SK-N-SH treated with all-trans-retinoic acid at 6 μM for 48 hours (cell line): ENCODE measurements at regions not wholly inside any gene's neighbourhood (a gene's known extent, or its start where the extent isn't known, plus 50 kb on each side); places are given as distances from the start of the nearest gene placed in this dataset.

Experiments used
- SNAI2 ChIP-seq: fragments of 250-450 bp; sonication (Bioruptor Pico); IDR thresholded peaks from 2 replicates; pipeline ENCODE4 v1.5.0; 2020; ENCODE audit warnings: mild to moderate bottlenecking, moderate library complexity
- ZFP3 ChIP-seq: fragments of 250-450 bp; sonication (Bioruptor Pico); IDR thresholded peaks from 2 replicates; pipeline ENCODE4 v1.5.0; 2020; ENCODE audit warnings: mild to moderate bottlenecking, moderate library complexity
- ZFP30 ChIP-seq: fragments of 450-650 bp; formaldehyde crosslinking; IDR thresholded peaks from 2 replicates; pipeline ENCODE4 v1.5.0; 2022; ENCODE audit warnings: mild to moderate bottlenecking, moderate library complexity
- TF ChIP-seq, protein P1 (sequence below): fragments of 250-450 bp; sonication (Bioruptor Pico); IDR thresholded peaks from 2 replicates; pipeline ENCODE4 v1.8.0; 2020; ENCODE audit warnings: mild to moderate bottlenecking, moderate library complexity, borderline replicate concordance
- TF ChIP-seq, protein P2 (sequence below): fragments of 250-450 bp; sonication (Bioruptor Pico); IDR thresholded peaks from 2 replicates; pipeline ENCODE4 v1.8.0; 2021; ENCODE audit warnings: low read depth, mild to moderate bottlenecking, moderate library complexity, borderline replicate concordance

DNA sequence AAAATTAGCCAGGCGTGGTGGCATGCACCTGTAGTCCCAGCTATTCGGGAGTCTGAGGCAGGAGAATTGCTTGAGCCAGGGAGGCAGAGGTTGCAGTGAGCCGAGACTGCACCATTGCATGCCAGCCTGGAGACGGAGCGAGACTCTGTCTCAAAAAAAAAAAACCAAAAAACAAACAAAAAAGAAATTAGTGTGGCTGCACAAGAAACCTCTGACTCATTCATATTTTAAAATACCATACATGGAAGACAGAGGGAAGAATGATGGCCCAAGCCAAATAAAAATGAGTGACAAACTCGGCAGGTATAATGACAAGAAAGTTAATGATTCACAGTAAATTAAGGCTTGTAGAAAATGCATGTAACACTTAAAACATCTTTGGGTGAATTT lies 875.8 kb downstream of the EPHA4 start:
- TF ChIP-seq, protein P1, sequence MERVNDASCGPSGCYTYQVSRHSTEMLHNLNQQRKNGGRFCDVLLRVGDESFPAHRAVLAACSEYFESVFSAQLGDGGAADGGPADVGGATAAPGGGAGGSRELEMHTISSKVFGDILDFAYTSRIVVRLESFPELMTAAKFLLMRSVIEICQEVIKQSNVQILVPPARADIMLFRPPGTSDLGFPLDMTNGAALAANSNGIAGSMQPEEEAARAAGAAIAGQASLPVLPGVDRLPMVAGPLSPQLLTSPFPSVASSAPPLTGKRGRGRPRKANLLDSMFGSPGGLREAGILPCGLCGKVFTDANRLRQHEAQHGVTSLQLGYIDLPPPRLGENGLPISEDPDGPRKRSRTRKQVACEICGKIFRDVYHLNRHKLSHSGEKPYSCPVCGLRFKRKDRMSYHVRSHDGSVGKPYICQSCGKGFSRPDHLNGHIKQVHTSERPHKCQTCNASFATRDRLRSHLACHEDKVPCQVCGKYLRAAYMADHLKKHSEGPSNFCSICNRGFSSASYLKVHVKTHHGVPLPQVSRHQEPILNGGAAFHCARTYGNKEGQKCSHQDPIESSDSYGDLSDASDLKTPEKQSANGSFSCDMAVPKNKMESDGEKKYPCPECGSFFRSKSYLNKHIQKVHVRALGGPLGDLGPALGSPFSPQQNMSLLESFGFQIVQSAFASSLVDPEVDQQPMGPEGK (CRISPR knock-in tag) = no peak
- TF ChIP-seq SNAI2 (CRISPR knock-in tag) (no peak), ZFP30 (CRISPR knock-in tag) (no peak), ZFP3 (CRISPR knock-in tag) (no peak)
- TF ChIP-seq, protein P2, sequence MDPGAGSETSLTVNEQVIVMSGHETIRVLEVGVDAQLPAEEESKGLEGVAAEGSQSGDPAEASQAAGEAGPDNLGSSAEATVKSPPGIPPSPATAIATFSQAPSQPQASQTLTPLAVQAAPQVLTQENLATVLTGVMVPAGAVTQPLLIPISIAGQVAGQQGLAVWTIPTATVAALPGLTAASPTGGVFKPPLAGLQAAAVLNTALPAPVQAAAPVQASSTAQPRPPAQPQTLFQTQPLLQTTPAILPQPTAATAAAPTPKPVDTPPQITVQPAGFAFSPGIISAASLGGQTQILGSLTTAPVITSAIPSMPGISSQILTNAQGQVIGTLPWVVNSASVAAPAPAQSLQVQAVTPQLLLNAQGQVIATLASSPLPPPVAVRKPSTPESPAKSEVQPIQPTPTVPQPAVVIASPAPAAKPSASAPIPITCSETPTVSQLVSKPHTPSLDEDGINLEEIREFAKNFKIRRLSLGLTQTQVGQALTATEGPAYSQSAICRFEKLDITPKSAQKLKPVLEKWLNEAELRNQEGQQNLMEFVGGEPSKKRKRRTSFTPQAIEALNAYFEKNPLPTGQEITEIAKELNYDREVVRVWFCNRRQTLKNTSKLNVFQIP (CRISPR knock-in tag) = no peak
